ENCODE measurements at regions not wholly inside any gene's neighbourhood (a gene's known extent, or its start where the extent isn't known, plus 50 kb on each side); places are given as distances from the start of the nearest gene placed in this dataset.

DNA sequence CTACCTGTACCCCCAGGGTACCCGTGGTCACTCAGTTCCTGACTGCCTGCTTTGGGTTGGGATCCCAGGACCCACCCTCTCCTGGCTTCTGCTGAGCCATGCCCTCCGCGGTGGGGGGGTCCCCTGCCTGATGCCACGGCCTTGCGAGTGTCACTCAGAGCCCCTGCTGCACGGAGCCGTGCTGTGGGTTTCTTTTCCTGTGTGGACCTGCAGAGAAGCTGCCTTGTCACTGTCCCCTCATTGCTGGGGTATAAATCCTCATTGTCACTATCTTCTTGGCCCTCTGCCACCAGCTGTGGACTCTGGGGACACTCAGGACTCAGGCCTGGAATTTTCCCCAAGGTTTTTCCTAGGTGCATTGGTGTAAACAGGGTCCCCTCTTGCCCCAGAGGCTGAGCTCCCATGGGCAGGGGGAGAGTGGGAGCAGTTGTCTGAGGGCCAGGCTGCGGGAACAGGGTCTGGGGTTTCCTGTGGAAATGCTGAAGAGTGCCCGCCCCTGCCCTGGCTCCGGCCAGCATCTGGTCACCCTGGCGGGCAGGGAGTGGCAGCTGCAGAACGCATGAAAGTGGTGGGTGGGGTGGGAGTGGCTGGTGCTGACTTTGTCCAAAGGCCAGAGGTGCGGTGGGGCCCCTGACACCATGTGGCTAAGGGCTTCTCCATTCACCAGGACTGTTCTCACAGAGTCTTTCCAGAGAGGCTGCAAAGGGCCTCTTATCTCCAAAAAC is 191.7 kb downstream of the GOLGA6L6 start (continued):
- TF ChIP-seq, protein P1, sequence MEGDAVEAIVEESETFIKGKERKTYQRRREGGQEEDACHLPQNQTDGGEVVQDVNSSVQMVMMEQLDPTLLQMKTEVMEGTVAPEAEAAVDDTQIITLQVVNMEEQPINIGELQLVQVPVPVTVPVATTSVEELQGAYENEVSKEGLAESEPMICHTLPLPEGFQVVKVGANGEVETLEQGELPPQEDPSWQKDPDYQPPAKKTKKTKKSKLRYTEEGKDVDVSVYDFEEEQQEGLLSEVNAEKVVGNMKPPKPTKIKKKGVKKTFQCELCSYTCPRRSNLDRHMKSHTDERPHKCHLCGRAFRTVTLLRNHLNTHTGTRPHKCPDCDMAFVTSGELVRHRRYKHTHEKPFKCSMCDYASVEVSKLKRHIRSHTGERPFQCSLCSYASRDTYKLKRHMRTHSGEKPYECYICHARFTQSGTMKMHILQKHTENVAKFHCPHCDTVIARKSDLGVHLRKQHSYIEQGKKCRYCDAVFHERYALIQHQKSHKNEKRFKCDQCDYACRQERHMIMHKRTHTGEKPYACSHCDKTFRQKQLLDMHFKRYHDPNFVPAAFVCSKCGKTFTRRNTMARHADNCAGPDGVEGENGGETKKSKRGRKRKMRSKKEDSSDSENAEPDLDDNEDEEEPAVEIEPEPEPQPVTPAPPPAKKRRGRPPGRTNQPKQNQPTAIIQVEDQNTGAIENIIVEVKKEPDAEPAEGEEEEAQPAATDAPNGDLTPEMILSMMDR (IDR thresholded peaks at IDR 0.05), result no peak
- TF ChIP-seq MEF2A (IDR thresholded peaks at IDR 0.05; ENCODE audit: borderline replicate concordance, low read depth) (no peak), JUND (IDR thresholded peaks at IDR 0.05) (no peak), POLR2AphosphoS5 (IDR thresholded peaks at IDR 0.05; ENCODE audit: low read depth, low read length) (no peak)

DNA sequence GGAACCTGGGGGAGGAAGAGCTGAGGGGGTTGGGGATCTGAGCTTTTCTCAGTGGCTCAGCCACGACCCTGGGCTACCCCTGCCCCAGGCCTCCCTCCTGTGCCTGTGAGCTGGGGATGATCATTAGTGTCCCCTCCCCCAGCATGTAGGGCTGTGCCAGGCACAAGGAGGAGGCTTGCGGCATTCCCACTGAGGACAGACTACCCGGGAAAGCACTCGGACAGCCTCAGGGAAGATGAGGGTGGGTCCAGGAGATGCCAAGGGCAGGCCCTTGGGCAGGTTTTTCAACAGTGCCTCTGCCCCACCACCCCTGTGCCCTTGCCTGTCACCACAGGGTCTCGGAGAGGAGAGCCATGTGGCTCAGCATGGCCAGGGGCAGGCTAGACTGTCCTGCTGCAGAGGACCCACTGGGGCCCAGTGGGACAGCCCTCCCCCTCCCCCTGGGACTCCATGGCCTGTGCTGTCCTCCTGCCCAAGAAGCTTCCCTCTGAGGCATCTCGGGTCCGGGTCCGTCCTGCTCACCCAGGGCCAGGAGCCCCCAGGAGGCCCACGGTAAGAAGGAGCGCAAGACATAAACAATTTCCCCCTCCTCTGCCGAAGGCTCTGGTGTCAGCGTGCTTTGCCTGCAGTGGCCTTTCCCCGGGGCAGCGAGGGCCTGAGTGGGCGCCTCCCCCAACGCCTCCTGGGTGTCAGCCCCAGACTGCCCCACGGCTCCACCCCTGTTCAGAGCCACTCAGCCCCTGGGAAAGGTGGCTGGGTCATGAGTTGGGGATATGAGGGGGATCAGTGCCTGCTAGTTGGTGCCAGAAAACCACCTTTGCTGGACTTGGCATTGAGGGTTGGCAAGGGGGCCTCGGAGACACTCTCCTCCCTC is 192.5 kb downstream of the GOLGA6L6 start:
- no peaks in the 10 kb centered on the region for H4K20me1 ChIP-seq (ENCODE audit: insufficient read depth)
- no peak for DNase-seq
- H3K4me3 ChIP-seq (ENCODE audit: low read depth in 2 of 2, low read length in 1 of 2), result no peak overlapping the region
- POLR2A ChIA-PET, result no interaction called here
- no peak overlapping the region for H3K4me2 ChIP-seq
- peaks cover 56% of the 10 kb centered on the region for H3K27me3 ChIP-seq (ENCODE audit: insufficient read depth)
- H3K9me2 ChIP-seq, result no peaks in the 10 kb centered on the region
- H3K79me2 ChIP-seq (ENCODE audit: insufficient read depth), result no peaks in the 10 kb centered on the region
- no peaks in the 10 kb centered on the region for H3F3A ChIP-seq (replicated peaks; ENCODE audit: insufficient read depth)
- H3K9me3 ChIP-seq, result no peaks in the 10 kb centered on the region
- no peaks in the 10 kb centered on the region for H3K4me1 ChIP-seq (ENCODE audit: control insufficient read depth in 1 of 2, insufficient read depth in 2 of 2, low read depth in 1 of 2, low read length in 1 of 2)
- TF ChIP-seq, protein P1 (IDR thresholded peaks at IDR 0.05), result no peak
- no peak for TF ChIP-seq POLR2AphosphoS5 (IDR thresholded peaks at IDR 0.05; ENCODE audit: low read depth, low read length)
- TF ChIP-seq TAF1 (IDR thresholded peaks at IDR 0.05; ENCODE audit: borderline replicate concordance, low read depth, low read length), result no peak
- TF ChIP-seq TEAD4 (IDR thresholded peaks at IDR 0.05; ENCODE audit: borderline replicate concordance, insufficient read depth), result no peak
- TF ChIP-seq, protein P2, sequence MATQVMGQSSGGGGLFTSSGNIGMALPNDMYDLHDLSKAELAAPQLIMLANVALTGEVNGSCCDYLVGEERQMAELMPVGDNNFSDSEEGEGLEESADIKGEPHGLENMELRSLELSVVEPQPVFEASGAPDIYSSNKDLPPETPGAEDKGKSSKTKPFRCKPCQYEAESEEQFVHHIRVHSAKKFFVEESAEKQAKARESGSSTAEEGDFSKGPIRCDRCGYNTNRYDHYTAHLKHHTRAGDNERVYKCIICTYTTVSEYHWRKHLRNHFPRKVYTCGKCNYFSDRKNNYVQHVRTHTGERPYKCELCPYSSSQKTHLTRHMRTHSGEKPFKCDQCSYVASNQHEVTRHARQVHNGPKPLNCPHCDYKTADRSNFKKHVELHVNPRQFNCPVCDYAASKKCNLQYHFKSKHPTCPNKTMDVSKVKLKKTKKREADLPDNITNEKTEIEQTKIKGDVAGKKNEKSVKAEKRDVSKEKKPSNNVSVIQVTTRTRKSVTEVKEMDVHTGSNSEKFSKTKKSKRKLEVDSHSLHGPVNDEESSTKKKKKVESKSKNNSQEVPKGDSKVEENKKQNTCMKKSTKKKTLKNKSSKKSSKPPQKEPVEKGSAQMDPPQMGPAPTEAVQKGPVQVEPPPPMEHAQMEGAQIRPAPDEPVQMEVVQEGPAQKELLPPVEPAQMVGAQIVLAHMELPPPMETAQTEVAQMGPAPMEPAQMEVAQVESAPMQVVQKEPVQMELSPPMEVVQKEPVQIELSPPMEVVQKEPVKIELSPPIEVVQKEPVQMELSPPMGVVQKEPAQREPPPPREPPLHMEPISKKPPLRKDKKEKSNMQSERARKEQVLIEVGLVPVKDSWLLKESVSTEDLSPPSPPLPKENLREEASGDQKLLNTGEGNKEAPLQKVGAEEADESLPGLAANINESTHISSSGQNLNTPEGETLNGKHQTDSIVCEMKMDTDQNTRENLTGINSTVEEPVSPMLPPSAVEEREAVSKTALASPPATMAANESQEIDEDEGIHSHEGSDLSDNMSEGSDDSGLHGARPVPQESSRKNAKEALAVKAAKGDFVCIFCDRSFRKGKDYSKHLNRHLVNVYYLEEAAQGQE (IDR thresholded peaks at IDR 0.05; ENCODE audit: low read depth, low read length), result no peak
- no peak for TF ChIP-seq TCF12 (IDR thresholded peaks at IDR 0.05)
- TF ChIP-seq GATA2 (CRISPR knock-in tag; IDR thresholded peaks at IDR 0.05), result no peak
- TF ChIP-seq, protein P3, sequence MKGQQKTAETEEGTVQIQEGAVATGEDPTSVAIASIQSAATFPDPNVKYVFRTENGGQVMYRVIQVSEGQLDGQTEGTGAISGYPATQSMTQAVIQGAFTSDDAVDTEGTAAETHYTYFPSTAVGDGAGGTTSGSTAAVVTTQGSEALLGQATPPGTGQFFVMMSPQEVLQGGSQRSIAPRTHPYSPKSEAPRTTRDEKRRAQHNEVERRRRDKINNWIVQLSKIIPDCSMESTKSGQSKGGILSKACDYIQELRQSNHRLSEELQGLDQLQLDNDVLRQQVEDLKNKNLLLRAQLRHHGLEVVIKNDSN (IDR thresholded peaks at IDR 0.05; ENCODE audit: borderline replicate concordance, low read depth), result no peak
- no peak for TF ChIP-seq NFIC (IDR thresholded peaks at IDR 0.05; ENCODE audit: borderline replicate concordance)
- no peak for TF ChIP-seq JUND (IDR thresholded peaks at IDR 0.05)
- TF ChIP-seq SIN3A (IDR thresholded peaks at IDR 0.05; ENCODE audit: borderline replicate concordance, low read depth, low read length), result no peak
- TF ChIP-seq RAD21 (IDR thresholded peaks at IDR 0.05; ENCODE audit: low read length), result no peak
- TF ChIP-seq EZH2phosphoT487 (IDR thresholded peaks at IDR 0.05; ENCODE audit: borderline replicate concordance, low read depth), result no peak
- no peak for TF ChIP-seq MXI1 (IDR thresholded peaks at IDR 0.05; ENCODE audit: low read depth, low read length)
- TF ChIP-seq FOSL2 (IDR thresholded peaks at IDR 0.05; ENCODE audit: borderline replicate concordance, low read depth), result no peak
- no peak overlapping the region for H2AFZ ChIP-seq (ENCODE audit: low read depth)
- no peaks in the 10 kb centered on the region for H3K36me3 ChIP-seq (replicated peaks in 1 of 2; ENCODE audit: control insufficient read depth in 1 of 2, insufficient read depth in 2 of 2, low read length in 1 of 2)
- H3K9ac ChIP-seq, result no peak overlapping the region
- H3K27ac ChIP-seq (ENCODE audit: low read depth in 2 of 2, low read length in 1 of 2), result no peak overlapping the region
- CTCF ChIA-PET, result interaction anchor here (1.3 to 1.8 kb wide), 2 partner anchors 7 to 1875 kb away, joined by 3 to 9 read pairs; no protein-coding TSS in a partner anchor
- 9% methylated on average over 18 of the region's 18 CpGs for WGBS (ENCODE audit: low lambda C conversion rate)
